NT2/D1 (cell line): ENCODE measurements at regions not wholly inside any gene's neighbourhood (a gene's known extent, or its start where the extent isn't known, plus 50 kb on each side); places are given as distances from the start of the nearest gene placed in this dataset.

Source experiments
- DNase-seq: peaks from one replicate; pipeline ENCODE4 v3.0.0-alpha.2; 2011; ENCODE audit warnings: low read depth, low spot score
- H3K27me3 ChIP-seq: 2 replicates; pipeline ENCODE4 v1.6.0; 2011; ENCODE audit warnings: mild to moderate bottlenecking; ENCODE audit not compliant: insufficient read length, insufficient read depth
- H3K36me3 ChIP-seq: 2 replicates; pipeline ENCODE4 v1.6.1; 2011; ENCODE audit warnings: mild to moderate bottlenecking, low read length, mixed read lengths; ENCODE audit not compliant: insufficient read depth, insufficient read length
- H3K4me1 ChIP-seq: 2 replicates; pipeline ENCODE4 v1.5.1; 2011; ENCODE audit not compliant: insufficient read depth, insufficient read length
- H3K4me3 ChIP-seq: 2 replicates; pipeline ENCODE4 v1.5.1; 2011; ENCODE audit warnings: low read depth; ENCODE audit not compliant: insufficient read length
- H3K9ac ChIP-seq: 2 replicates; pipeline ENCODE4 v1.6.0; 2011; ENCODE audit warnings: low read depth; ENCODE audit not compliant: insufficient read length
- H3K9me3 ChIP-seq: 2 replicates; pipeline ENCODE4 v1.5.1; 2011; ENCODE audit warnings: mild to moderate bottlenecking, low read length; ENCODE audit not compliant: insufficient read depth
- SUZ12 ChIP-seq: IDR thresholded peaks from 2 replicates; pipeline ENCODE4 v1.6.1; 2011; ENCODE audit not compliant: insufficient read length, insufficient read depth; ENCODE audit errors: extremely low read depth
- YY1 ChIP-seq: IDR thresholded peaks from 2 replicates; pipeline ENCODE4 v1.6.1; 2011; ENCODE audit not compliant: insufficient read length, insufficient read depth
- ZNF274 ChIP-seq: IDR thresholded peaks from 2 replicates; pipeline ENCODE4 v1.6.1; 2011; ENCODE audit warnings: mild to moderate bottlenecking, low read depth, low read length

DNA sequence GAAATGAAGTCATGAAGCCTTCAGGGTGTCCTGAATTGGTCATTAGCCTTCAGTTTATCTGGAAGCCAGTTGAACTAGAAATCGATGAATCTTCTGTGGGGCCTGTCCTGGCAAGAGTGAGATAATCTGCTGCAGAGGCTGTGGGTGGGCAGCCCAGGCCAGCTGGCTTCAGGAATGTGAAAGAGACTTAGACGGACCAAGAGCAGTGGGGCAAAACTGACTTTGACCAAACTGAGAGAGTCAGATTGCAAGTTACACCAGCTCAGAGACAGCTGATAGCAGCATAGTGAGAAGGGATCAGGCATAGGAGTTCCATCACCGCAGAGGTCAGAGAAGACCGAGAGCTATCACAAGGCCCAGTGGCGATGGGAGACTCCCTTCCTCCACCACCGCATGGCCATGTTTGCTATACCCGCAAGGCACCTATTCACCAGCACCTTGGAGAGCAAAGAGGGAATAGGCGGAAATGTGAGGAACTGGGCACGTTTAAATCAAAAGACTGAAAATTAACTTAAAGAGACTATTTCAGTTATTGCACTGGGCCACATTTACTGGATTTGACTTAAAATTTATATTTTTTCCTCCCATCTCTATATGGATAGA is 50.0 kb upstream of the GLIS3 start:
- no peaks in the 10 kb centered on the region for H3K9me3 ChIP-seq
- H3K9ac ChIP-seq, result no peak overlapping the region
- no peak for DNase-seq
- H3K27me3 ChIP-seq, result no peaks in the 10 kb centered on the region
- no peaks in the 10 kb centered on the region for H3K36me3 ChIP-seq
- no peaks in the 10 kb centered on the region for H3K4me1 ChIP-seq
- TF ChIP-seq SUZ12, result no peak
- TF ChIP-seq ZNF274, result no peak
- TF ChIP-seq YY1, result no peak
- H3K4me3 ChIP-seq, result no peak overlapping the region
